ENCODE measurements at regions not wholly inside any gene's neighbourhood (a gene's known extent, or its start where the extent isn't known, plus 50 kb on each side); places are given as distances from the start of the nearest gene placed in this dataset.

GRCh38 chr13:40319699-40320579 is 346.5 kb downstream of the FOXO1 start:
- TF ChIP-seq POLR2A (IDR thresholded peaks at IDR 0.05) (no peak), CTCF (IDR thresholded peaks at IDR 0.05) (no peak)

Data from Peyer's patch (tissue), 4 donors.